ENCODE measurements at regions not wholly inside any gene's neighbourhood (a gene's known extent, or its start where the extent isn't known, plus 50 kb on each side); places are given as distances from the start of the nearest gene placed in this dataset.
"Not testable (repeated sequence)": the region's sequence is repeated elsewhere in the genome, so short reads cannot be mapped to it uniquely, and the experiment has no call there.

DNA sequence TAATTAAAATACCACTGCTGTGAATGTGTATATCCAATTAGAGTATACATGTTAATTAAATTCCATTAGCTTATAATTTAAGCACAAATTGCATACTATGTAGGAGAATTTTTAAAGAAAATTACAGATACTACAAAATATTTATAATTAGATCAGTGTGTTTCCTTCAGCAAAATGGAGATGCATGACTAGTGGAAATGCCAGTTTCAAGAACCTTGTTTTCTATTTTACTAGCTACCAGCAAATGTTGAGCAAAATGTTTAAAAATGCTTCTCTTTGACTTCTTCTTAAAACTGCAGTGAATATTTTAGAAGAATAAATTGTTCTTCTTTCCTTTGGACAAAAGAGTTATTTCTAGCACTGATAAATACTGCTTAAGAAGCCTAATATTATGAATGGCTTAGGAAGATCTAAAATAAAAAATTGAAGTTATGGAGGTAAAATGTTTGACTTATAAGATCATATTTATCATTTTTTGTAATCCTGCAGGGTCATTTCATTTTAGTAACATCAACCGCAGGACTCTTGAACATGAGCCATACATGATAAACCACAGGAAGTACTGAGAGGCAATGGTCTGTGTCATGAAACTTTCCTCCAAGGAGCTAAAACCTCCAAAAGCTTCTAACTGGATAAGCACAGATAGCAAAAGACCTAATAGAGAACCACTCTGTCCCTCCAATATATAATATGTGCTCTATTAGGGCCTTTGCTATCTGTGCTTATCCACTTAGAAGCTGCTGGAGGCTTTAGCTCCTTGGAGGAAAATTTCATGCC, 1066.0 kb upstream of the CELF2 start:
- TF ChIP-seq EZH2 (IDR thresholded peaks at IDR 0.05; ENCODE audit: insufficient read depth, low read length) = no peak
- TF ChIP-seq, protein P1, sequence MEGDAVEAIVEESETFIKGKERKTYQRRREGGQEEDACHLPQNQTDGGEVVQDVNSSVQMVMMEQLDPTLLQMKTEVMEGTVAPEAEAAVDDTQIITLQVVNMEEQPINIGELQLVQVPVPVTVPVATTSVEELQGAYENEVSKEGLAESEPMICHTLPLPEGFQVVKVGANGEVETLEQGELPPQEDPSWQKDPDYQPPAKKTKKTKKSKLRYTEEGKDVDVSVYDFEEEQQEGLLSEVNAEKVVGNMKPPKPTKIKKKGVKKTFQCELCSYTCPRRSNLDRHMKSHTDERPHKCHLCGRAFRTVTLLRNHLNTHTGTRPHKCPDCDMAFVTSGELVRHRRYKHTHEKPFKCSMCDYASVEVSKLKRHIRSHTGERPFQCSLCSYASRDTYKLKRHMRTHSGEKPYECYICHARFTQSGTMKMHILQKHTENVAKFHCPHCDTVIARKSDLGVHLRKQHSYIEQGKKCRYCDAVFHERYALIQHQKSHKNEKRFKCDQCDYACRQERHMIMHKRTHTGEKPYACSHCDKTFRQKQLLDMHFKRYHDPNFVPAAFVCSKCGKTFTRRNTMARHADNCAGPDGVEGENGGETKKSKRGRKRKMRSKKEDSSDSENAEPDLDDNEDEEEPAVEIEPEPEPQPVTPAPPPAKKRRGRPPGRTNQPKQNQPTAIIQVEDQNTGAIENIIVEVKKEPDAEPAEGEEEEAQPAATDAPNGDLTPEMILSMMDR (IDR thresholded peaks at IDR 0.05; ENCODE audit: insufficient read depth, low read depth, low read length) = no peak
- Mint-ChIP-seq H3K27me3 (ENCODE audit: low read depth, unreplicated experiment) (no peaks in the 10 kb centered on the region), H3K36me3 (ENCODE audit: low read depth, unreplicated experiment) (no peaks in the 10 kb centered on the region), H3K4me3 (ENCODE audit: unreplicated experiment) (no peak overlapping the region), H3K27ac (ENCODE audit: unreplicated experiment) (no peak overlapping the region), H3K9me3 (ENCODE audit: unreplicated experiment) (no peaks in the 10 kb centered on the region), H3K4me1 (ENCODE audit: low read depth, unreplicated experiment) (no peaks in the 10 kb centered on the region)
- DNase-seq (ENCODE audit: low read depth) (peak; percentile 85), FAIRE-seq (no peak)
- H4K20me1 ChIP-seq (ENCODE audit: insufficient read depth, low read length) = no peaks in the 10 kb centered on the region
- H3K27me3 ChIP-seq (ENCODE audit: insufficient read depth, low read length) = no peaks in the 10 kb centered on the region
- H3K4me2 ChIP-seq (ENCODE audit: low read length) = no peak overlapping the region
- no peaks in the 10 kb centered on the region for H3K4me1 ChIP-seq (ENCODE audit: insufficient read depth, low read length)
- no peaks in the 10 kb centered on the region for H3K36me3 ChIP-seq (ENCODE audit: insufficient read depth, low read length)
- H3K79me2 ChIP-seq (ENCODE audit: insufficient read depth, low read length) = no peaks in the 10 kb centered on the region
- H2AFZ ChIP-seq (ENCODE audit: low read depth, low read length) = no peak overlapping the region
- H3K27ac ChIP-seq (ENCODE audit: low read depth, low read length) = no peak overlapping the region
- H3K4me3 ChIP-seq (ENCODE audit: insufficient read depth, low read depth, low read length) = no peak overlapping the region
- H3K9ac ChIP-seq (ENCODE audit: low read length) = no peak overlapping the region
- no peaks in the 10 kb centered on the region for H3K9me3 ChIP-seq (ENCODE audit: insufficient read depth, low read depth, low read length)

DNA sequence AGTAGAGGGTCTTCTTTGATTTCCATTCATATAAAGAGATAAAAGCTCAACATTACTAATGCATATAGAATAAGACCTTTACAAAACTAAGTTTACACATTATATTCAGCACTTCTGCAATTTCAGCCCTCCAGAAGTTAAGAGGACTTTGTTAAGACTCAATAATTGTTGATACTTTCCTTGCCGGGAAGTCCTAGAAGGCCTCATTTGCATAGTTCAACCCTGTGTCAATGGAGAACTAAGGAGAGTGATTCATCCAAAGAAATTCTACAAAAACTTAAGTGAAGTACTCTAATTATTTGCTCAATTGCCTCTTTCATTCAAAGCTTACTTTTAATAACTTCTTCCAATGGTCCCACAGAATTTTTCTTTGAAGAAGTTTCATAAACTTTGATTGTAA, 1060.3 kb upstream of the CELF2 start:
- Mint-ChIP-seq H3K4me1 (ENCODE audit: low read depth, unreplicated experiment) (no peaks in the 10 kb centered on the region), H3K36me3 (ENCODE audit: low read depth, unreplicated experiment) (no peaks in the 10 kb centered on the region), H3K4me3 (ENCODE audit: unreplicated experiment) (no peak overlapping the region), H3K9me3 (ENCODE audit: unreplicated experiment) (peaks cover 4% of the 10 kb centered on the region), H3K27me3 (ENCODE audit: low read depth, unreplicated experiment) (no peaks in the 10 kb centered on the region), H3K27ac (ENCODE audit: unreplicated experiment) (no peak overlapping the region)
- Histone ChIP-seq H3K4me1 (ENCODE audit: insufficient read depth, low read length) (no peaks in the 10 kb centered on the region), H3K4me2 (ENCODE audit: low read length) (no peak overlapping the region), H3K9me3 (ENCODE audit: insufficient read depth, low read depth, low read length) (no peaks in the 10 kb centered on the region), H3K4me3 (ENCODE audit: insufficient read depth, low read depth, low read length) (no peak overlapping the region), H4K20me1 (ENCODE audit: insufficient read depth, low read length) (no peaks in the 10 kb centered on the region), H3K79me2 (ENCODE audit: insufficient read depth, low read length) (no peaks in the 10 kb centered on the region), H3K36me3 (ENCODE audit: insufficient read depth, low read length) (no peaks in the 10 kb centered on the region), H2AFZ (ENCODE audit: low read depth, low read length) (no peak overlapping the region), H3K27ac (ENCODE audit: low read depth, low read length) (no peak overlapping the region), H3K9ac (ENCODE audit: low read length) (no peak overlapping the region), H3K27me3 (ENCODE audit: insufficient read depth, low read length) (no peaks in the 10 kb centered on the region)
- DNase-seq (ENCODE audit: low read depth) (peak; percentile 91), FAIRE-seq (no peak)
- TF ChIP-seq EZH2 (IDR thresholded peaks at IDR 0.05; ENCODE audit: insufficient read depth, low read length) = no peak
- TF ChIP-seq, protein P1 (IDR thresholded peaks at IDR 0.05; ENCODE audit: insufficient read depth, low read depth, low read length) = no peak

DNA sequence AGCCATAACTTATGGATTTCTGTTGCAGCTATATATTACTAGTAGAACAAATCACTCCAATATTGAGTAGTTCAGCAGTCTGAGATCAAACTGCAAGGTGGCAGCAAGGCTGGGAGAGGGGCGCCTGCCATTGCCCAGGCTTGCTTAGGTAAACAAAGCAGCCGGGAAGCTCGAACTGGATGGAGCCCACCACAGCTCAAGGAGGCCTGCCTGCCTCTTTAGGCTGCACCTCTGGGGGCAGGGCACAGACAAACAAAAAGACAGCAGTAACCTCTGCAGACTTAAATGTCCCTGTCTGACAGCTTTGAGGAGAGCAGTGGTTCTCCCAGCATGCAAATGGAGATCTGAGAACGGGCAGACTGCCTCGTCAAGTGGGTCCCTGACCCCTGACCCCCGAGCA, 1059.8 kb upstream of the CELF2 start:
- H3K4me3 ChIP-seq (ENCODE audit: insufficient read depth, low read depth, low read length); H3K9me3 Mint-ChIP-seq (ENCODE audit: unreplicated experiment); H3K4me3 Mint-ChIP-seq (ENCODE audit: unreplicated experiment); H3K36me3 ChIP-seq (ENCODE audit: insufficient read depth, low read length); H3K9me3 ChIP-seq (ENCODE audit: insufficient read depth, low read depth, low read length); H3K79me2 ChIP-seq (ENCODE audit: insufficient read depth, low read length); H3K9ac ChIP-seq (ENCODE audit: low read length); H3K27ac ChIP-seq (ENCODE audit: low read depth, low read length); H3K36me3 Mint-ChIP-seq (ENCODE audit: low read depth, unreplicated experiment); H4K20me1 ChIP-seq (ENCODE audit: insufficient read depth, low read length); H3K27me3 ChIP-seq (ENCODE audit: insufficient read depth, low read length); H3K27ac Mint-ChIP-seq (ENCODE audit: unreplicated experiment); H3K27me3 Mint-ChIP-seq (ENCODE audit: low read depth, unreplicated experiment); H2AFZ ChIP-seq (ENCODE audit: low read depth, low read length); H3K4me1 Mint-ChIP-seq (ENCODE audit: low read depth, unreplicated experiment); H3K4me2 ChIP-seq (ENCODE audit: low read length); FAIRE-seq; H3K4me1 ChIP-seq (ENCODE audit: insufficient read depth, low read length); DNase-seq (ENCODE audit: low read depth): not testable (repeated sequence)
